KBM-7 (cell line): ENCODE measurements at regions not wholly inside any gene's neighbourhood (a gene's known extent, or its start where the extent isn't known, plus 50 kb on each side); places are given as distances from the start of the nearest gene placed in this dataset.

Experiments used
- DNase-seq: peaks from one replicate; pipeline ENCODE4 v3.0.0-alpha.2; 2015
- in situ Hi-C: fragments of 300-500 bp; cut with MboI; formaldehyde crosslinking; loops from 2 replicates; pipeline ENCODE4 v1.14.3; 2020; ENCODE audit warnings: low sequenced_read_pairs, low pct_unique_long_range_greater_than_20kb, mixed read lengths

GRCh38 chr7:121485467-121486243, 89.5 kb upstream of the FAM3C start:
- in situ Hi-C loops = no loop called here
- no peak for DNase-seq

DNA sequence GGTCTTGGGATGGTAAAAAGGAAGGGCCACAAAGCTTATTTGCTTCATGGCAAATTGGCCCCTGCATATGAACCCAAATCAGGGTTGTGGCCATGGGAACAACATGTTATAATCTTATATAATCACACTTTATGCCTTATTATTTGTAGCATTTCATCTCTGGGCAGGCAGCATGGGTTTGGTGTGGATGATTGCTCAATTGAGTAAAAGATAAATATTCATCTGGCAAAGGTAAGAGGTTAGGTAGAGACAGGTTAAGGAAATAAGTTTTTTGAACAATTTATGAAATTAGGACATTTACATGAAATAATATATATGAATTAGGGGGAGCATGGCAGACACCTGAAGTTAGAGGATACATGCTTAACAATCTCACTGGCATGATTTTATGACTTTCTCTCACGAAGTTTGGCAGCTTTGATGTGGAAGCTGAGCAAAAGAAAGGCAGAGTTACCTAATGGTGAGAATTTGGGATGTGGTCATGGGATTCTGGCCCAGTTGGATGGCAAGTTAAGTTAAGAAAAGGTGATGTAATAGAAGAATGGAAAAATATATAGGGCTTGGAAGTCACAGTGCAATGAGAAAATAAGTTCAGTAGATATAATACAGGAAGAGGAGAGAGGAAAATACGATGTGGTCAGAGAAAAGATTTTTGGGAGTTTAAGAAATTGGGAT, 88.1 kb upstream of the FAM3C start:
- in situ Hi-C loops = no loop called here
- no peak for DNase-seq

DNA sequence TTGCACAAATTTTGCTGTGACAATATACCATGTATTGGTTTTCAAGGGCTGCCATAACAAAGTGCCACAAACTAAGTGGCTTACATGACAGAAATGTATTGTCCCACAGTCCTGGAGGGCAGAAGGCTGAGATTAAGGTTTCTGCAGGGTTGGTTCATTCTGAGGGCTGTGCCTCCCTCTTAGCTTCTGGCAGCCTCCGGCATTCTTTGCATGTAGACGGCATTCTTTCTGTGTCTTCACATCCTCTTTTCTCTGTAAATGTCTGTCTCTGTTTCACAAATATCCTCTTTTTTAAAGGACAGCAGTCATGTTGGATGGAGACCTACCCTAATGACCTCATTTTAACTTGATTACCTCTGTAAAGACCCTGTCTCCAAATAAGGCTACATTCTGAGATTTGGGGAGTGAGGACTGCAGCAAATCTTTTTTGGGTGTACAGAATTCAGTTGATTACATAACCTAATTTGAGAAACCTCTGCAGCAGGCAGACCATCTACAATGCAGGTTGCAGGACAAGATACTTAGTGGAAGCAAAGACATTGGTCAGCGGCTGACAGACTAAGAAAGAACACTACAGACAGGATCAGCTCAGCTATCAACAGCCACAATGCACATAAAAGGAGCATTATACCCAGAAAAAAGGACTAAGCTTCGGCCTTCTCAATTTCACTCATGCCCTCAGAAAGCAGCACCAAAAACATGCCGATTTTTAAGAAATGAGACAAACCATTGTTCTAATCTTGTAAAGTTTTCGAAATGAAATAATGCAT, 84.6 kb upstream of the FAM3C start:
- in situ Hi-C loops = no loop called here
- DNase-seq = no peak

- DNase-seq = no peak
- in situ Hi-C loops = no loop called here
These were observed 84.0 kb upstream of the FAM3C start for GRCh38 chr7:121480058-121480457.

GRCh38 chr7:121479466-121479865, 83.4 kb upstream of the FAM3C start:
- in situ Hi-C loops = no loop called here
- DNase-seq = no peak

GRCh38 chr7:121475806-121476205, 79.7 kb upstream of the FAM3C start:
- no peak for DNase-seq
- in situ Hi-C loops = no loop called here

- DNase-seq = no peak
- in situ Hi-C loops = no loop called here
These were observed 78.2 kb upstream of the FAM3C start for GRCh38 chr7:121474301-121474673.

DNA sequence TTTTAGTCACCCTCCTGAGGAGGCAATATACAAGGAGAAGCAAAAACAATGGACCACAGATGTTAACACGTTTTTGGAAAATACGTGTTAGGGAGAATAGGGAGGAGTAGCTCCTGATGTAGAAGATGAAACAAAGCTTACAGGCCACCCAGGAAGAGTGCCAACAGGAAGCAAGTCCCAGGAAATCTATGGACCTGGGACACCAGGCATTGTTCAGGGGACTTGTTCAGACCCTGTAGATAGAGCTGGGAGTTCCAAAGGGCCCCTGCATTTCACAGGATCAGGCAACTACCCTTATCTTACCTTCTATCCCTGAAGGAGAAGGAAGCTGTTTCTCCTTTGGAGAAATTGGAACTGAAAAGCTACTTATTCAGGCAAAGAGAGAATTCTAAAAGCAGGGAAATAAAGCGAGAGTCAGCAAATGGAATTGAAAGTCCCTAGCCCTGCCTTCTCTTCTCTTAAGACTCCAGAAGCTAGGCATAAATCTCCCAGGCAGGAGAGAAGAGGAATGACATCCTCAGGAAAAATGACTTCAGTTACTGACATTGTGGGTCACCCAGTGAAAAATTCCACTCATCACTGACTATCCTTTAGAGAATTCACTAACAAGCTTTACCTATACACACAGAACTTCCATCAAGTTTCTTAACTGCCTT, 77.7 kb upstream of the FAM3C start:
- in situ Hi-C loops = no loop called here

DNA sequence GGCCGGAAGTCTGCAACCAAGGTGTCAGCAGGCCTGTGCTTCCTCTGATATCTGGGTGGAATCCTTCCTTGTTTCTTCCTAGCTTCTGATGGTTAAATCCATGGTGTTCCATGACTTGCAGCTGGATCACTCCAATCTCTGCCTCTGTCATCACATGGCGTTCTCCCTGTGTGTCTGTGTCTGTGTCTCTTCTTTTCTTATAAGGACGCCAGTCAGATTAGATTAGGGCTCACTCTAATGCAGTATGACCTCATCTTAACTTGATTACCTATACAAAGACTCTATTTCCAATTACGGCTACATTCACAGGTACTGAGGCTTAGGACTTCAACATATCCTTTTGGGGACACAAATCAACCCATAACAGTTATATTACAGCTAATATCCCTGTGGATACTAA, 70.3 kb upstream of the FAM3C start:
- no peak for DNase-seq
- in situ Hi-C loops = no loop called here

More for the DNA sequence above, 77.7 kb upstream of the FAM3C start:
- no peak for DNase-seq

- in situ Hi-C loops = no loop called here
- no peak for DNase-seq
These were observed 63.0 kb upstream of the FAM3C start for GRCh38 chr7:121459148-121459547.

DNA sequence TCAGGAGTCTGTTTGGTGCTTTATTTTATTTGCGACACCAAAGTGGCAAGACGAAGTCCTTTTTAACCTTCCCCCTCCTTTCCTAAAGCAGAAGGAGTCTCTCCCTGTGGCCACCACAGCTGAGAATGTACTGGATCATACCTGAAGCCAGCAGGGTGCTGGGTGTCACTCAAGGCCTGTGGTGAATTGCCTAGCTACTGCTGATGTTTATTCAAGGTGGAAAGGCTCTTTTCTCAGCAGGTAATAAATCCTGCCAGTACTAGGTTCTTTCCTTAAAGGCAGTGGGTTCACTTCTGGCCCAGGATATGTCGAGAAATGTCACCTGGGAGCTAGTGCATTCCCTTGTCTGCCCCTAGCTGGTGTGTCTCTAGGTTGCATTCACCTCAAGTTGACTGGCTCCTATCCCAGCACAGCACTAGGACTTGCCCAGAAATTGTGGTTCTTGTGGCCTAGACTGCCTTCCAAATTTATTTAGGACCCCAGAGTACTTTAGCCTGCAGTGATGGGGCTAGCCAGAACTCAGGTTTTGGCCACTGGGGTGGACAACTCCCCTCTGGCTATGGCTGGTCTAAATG, 60.8 kb upstream of the FAM3C start:
- in situ Hi-C loops = no loop called here

GRCh38 chr7:121456015-121456414, 59.9 kb upstream of the FAM3C start:
- in situ Hi-C loops = no loop called here
- no peak for DNase-seq

More for the DNA sequence above, 60.8 kb upstream of the FAM3C start:
- DNase-seq = no peak

DNA sequence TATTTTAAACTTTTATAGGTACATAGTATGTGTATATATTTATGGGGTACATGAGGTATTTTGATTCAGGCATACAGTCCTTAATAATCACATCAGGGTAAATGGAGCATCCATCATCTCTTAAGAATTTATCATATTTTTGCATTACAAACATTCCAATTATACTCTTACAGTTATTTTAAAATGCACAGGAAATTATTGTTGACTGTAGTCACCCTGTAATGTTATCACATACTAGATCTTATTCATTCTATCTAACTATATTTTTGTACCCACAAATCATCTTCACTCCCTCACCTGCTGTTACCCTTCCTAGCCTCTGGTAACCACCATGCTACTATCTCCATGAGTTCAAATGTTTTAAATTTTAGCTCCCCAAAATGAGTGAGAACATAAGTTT, 56.3 kb upstream of the FAM3C start:
- in situ Hi-C loops = no loop called here

GRCh38 chr7:121451367-121452094, 55.4 kb upstream of the FAM3C start:
- no peak for DNase-seq
- in situ Hi-C loops = no loop called here

More for the DNA sequence above, 56.3 kb upstream of the FAM3C start:
- DNase-seq = no peak

GRCh38 chr7:121450631-121451198, 54.6 kb upstream of the FAM3C start:
- in situ Hi-C loops = no loop called here
- no peak for DNase-seq

DNA sequence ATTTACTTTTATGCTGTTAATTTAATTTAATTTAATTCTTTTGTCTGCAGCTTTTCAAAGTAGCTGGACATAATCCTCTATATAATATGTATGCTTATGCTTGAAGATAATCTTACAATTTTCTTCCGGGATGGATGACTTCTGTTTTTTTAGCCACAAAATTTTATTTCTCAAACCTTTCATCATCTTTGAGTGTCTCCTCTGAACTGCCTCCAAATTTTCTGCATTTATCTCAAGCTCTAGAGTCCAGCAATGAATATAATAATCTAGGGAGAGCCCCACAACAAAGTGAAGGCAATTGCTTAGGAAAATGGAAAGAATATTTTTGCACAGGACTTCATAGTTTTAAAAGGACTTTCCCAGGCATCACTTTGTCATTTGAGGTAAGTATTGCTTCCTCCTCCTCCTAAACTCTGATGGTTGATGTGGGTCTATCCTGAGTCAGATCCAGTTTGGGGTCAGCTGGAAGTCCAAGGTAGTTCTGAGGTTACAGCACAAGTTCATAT, 53.7 kb upstream of the FAM3C start:
- no peak for DNase-seq
- in situ Hi-C loops = no loop called here

GRCh38 chr7:121449329-121449728, 53.2 kb upstream of the FAM3C start:
- DNase-seq = no peak

DNA sequence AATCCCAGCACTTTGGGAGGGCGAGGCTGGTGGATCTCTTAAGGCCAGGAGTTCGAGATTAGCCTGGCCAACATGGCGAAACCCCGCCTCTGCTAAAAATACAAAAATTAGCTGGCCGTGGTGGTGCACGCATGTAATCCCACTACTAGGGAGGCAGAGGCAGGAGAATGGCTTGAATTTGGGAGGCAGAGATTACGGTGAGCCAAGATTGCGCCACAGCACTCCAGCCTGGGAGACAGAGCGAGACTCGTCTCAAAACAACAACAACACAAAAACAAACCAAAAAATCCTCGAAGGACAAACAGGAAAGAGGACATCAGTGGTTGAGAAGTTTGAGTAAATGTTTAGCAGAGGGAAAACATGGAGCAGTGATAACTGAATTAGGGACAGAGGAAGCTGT, 52.3 kb upstream of the FAM3C start:
- DNase-seq = no peak
- in situ Hi-C loops = no loop called here

More at GRCh38 chr7:121449329-121449728, 53.2 kb upstream of the FAM3C start:
- in situ Hi-C loops = no loop called here
